OCI-M2 (cell line): ENCODE measurements at regions not wholly inside any gene's neighbourhood (a gene's known extent, or its start where the extent isn't known, plus 50 kb on each side); places are given as distances from the start of the nearest gene placed in this dataset.
"Not testable (repeated sequence)": the region's sequence is repeated elsewhere in the genome, so short reads cannot be mapped to it uniquely, and the experiment has no call there.

Source experiments
- DNase-seq: peaks from one replicate; lab custom pipeline; 2025; ENCODE audit not compliant: unreplicated experiment; lab: John Stamatoyannopoulos, UW

- no peak for DNase-seq
These were observed 117.3 kb upstream of the PKN2 start for GRCh38 chr1:88566615-88567387.

GRCh38 chr1:88571506-88571905, 112.6 kb upstream of the PKN2 start:
- no peak for DNase-seq

- no peak for DNase-seq
These were observed 104.5 kb upstream of the PKN2 start for GRCh38 chr1:88579598-88579997.

GRCh38 chr1:88581703-88582102, 102.4 kb upstream of the PKN2 start:
- no peak for DNase-seq

- no peak for DNase-seq
These were observed 90.7 kb upstream of the PKN2 start for GRCh38 chr1:88593358-88593757.

GRCh38 chr1:88595355-88596002, 88.6 kb upstream of the PKN2 start:
- no peak for DNase-seq

- not testable (repeated sequence) for DNase-seq
These were observed 86.1 kb upstream of the PKN2 start for GRCh38 chr1:88597973-88598372.

- no peak for DNase-seq
These were observed 75.7 kb upstream of the PKN2 start for GRCh38 chr1:88608139-88608943.

GRCh38 chr1:88609051-88609450, 75.0 kb upstream of the PKN2 start:
- no peak for DNase-seq

- no peak for DNase-seq
These were observed 73.4 kb upstream of the PKN2 start for GRCh38 chr1:88610687-88611086.

- DNase-seq = no peak
These were observed 71.8 kb upstream of the PKN2 start for GRCh38 chr1:88612292-88612691.

GRCh38 chr1:88612773-88613172, 71.3 kb upstream of the PKN2 start:
- no peak for DNase-seq

- DNase-seq = no peak
These were observed 65.7 kb upstream of the PKN2 start for GRCh38 chr1:88618331-88618730.

GRCh38 chr1:88623101-88623500, 61.0 kb upstream of the PKN2 start:
- DNase-seq = not testable (repeated sequence)
